ENCODE measurements at regions not wholly inside any gene's neighbourhood (a gene's known extent, or its start where the extent isn't known, plus 50 kb on each side); places are given as distances from the start of the nearest gene placed in this dataset.

DNA sequence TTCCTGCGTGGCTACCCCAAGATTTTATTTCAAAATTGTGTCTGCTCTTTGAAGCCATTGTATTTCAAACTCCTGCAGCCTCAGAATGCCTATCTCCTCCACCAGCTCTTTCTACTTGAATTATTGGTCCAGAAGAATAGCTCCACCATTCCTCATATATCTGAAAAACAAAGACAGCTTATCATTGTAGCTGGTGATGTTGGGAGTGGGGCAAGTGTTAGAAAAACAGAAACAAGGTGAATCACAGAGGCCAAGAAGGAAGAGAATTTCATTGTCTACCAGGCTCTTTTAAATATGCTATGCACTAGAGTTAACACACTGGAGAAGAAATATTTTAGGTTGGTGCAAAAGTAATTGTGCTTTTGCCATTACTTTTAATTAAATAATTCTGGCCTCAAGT is 307.9 kb upstream of the ROPN1 start:
- TF ChIP-seq CTCF (IDR thresholded peaks at IDR 0.05; ENCODE audit: low read length) (no peak), EZH2phosphoT487 (IDR thresholded peaks at IDR 0.05; ENCODE audit: low read length) (no peak)
